ENCODE measurements at regions not wholly inside any gene's neighbourhood (a gene's known extent, or its start where the extent isn't known, plus 50 kb on each side); places are given as distances from the start of the nearest gene placed in this dataset.

GRCh38 chr4:13782231-13782630 is 154.7 kb upstream of the BOD1L1 start:
- TF ChIP-seq EZH2 (IDR thresholded peaks at IDR 0.05; ENCODE audit: low read length), result no peak
- TF ChIP-seq CTCF (optimal IDR thresholded peaks at IDR 0.05 in 1 of 3, IDR thresholded peaks at IDR 0.05 in 1 of 3, conservative IDR thresholded peaks at IDR 0.05 in 1 of 3; ENCODE audit: extremely low read depth in 1 of 3, insufficient read depth in 2 of 3, low read length in 3 of 3), result no peak
- dilution Hi-C loops (cut with MboI; ENCODE audit: extremely low pct_ligation_motif_present, low sequenced_read_pairs), result no loop called here
- no peaks in the 10 kb centered on the region for H3K27me3 ChIP-seq (ENCODE audit: control insufficient read depth, extremely low read depth, insufficient read depth, low read length)
- H3K4me1 ChIP-seq (ENCODE audit: control insufficient read depth, extremely low read depth, insufficient read depth, low read length), result peaks cover 14% of the 10 kb centered on the region
- no peak for DNase-seq (ENCODE audit: low read depth, low spot score)
- no peaks in the 10 kb centered on the region for H3K36me3 ChIP-seq (ENCODE audit: control insufficient read depth in 2 of 2, extremely low read depth in 1 of 2, insufficient read depth in 2 of 2, low read length in 2 of 2)
- no peak overlapping the region for H3K4me2 ChIP-seq (ENCODE audit: control insufficient read depth, extremely low read depth, insufficient read depth, low read depth, low read length)
- H2AFZ ChIP-seq (ENCODE audit: control insufficient read depth, low read length), result no peak overlapping the region
- no peak overlapping the region for H3K9ac ChIP-seq (ENCODE audit: control insufficient read depth, extremely low read depth, insufficient read depth, low read length)
- no peak overlapping the region for H3K27ac ChIP-seq (ENCODE audit: control insufficient read depth, insufficient read depth, low read length)
- H3K79me2 ChIP-seq (ENCODE audit: control insufficient read depth, insufficient read depth, low read length), result no peaks in the 10 kb centered on the region
- no peaks in the 10 kb centered on the region for H3K9me1 ChIP-seq (ENCODE audit: control insufficient read depth, extremely low read depth, insufficient read depth, low read length)
- H3K4me3 ChIP-seq (ENCODE audit: control insufficient read depth in 2 of 3, extremely low read depth in 1 of 3, insufficient read depth in 2 of 3, low read depth in 1 of 3, low read length in 3 of 3), result no peak overlapping the region
- H3K9me3 ChIP-seq (ENCODE audit: control insufficient read depth, low read depth, low read length), result no peaks in the 10 kb centered on the region
- H4K20me1 ChIP-seq (ENCODE audit: control insufficient read depth, extremely low read depth, insufficient read depth, low read length), result no peaks in the 10 kb centered on the region
- FAIRE-seq, result no peak

DNA sequence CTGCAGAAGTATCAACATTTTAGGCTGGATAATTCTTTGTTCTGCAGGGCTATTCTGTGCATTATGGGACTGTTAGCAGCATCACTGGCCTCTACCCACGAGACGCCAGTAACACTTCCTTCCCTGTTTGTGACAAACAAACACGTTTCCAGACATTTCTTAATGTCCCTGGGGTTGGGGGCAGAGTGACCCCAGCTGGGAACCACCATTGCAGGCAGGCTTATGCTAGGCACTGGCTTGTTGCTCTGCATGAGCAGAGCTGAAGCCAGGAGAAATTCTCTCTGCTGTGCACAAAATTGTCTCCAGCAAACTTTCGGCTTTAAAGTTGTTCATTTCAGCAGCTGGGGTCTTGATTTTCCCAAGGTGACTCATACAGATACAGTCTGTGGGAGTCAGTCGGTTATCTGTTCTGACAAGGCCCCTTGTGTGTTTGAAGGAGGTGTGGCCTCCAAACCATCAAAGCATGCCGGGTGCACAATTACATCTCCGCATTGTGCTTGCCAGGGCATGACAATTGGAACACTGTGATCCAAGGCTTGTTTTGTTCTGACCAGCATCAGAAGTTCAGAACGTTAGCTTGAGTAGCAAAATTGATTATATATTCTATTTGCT is 156.4 kb upstream of the BOD1L1 start:
- no peak for DNase-seq (ENCODE audit: low read depth, low spot score)
- no peaks in the 10 kb centered on the region for H4K20me1 ChIP-seq (ENCODE audit: control insufficient read depth, extremely low read depth, insufficient read depth, low read length)
- dilution Hi-C loops (cut with MboI; ENCODE audit: extremely low pct_ligation_motif_present, low sequenced_read_pairs), result no loop called here
- peak overlapping the region; percentile 23 for H3K27ac ChIP-seq (ENCODE audit: control insufficient read depth, insufficient read depth, low read length)
- no peaks in the 10 kb centered on the region for H3K9me3 ChIP-seq (ENCODE audit: control insufficient read depth, low read depth, low read length)
- peak; percentile 83 for FAIRE-seq
- H3K36me3 ChIP-seq (ENCODE audit: control insufficient read depth in 2 of 2, extremely low read depth in 1 of 2, insufficient read depth in 2 of 2, low read length in 2 of 2), result no peaks in the 10 kb centered on the region
- H3K4me2 ChIP-seq (ENCODE audit: control insufficient read depth, extremely low read depth, insufficient read depth, low read depth, low read length), result peak overlapping the region; percentile 74
- H3K4me1 ChIP-seq (ENCODE audit: control insufficient read depth, extremely low read depth, insufficient read depth, low read length), result peaks cover 14% of the 10 kb centered on the region
- H3K4me3 ChIP-seq (ENCODE audit: control insufficient read depth in 2 of 3, extremely low read depth in 1 of 3, insufficient read depth in 2 of 3, low read depth in 1 of 3, low read length in 3 of 3), result peak overlapping the region in 1 of 3 experiments; percentile 36
- H3K79me2 ChIP-seq (ENCODE audit: control insufficient read depth, insufficient read depth, low read length), result no peaks in the 10 kb centered on the region
- no peaks in the 10 kb centered on the region for H3K27me3 ChIP-seq (ENCODE audit: control insufficient read depth, extremely low read depth, insufficient read depth, low read length)
- peak overlapping the region; percentile 56 for H2AFZ ChIP-seq (ENCODE audit: control insufficient read depth, low read length)
- H3K9me1 ChIP-seq (ENCODE audit: control insufficient read depth, extremely low read depth, insufficient read depth, low read length), result no peaks in the 10 kb centered on the region
- TF ChIP-seq CTCF (optimal IDR thresholded peaks at IDR 0.05 in 1 of 3, IDR thresholded peaks at IDR 0.05 in 1 of 3, conservative IDR thresholded peaks at IDR 0.05 in 1 of 3; ENCODE audit: extremely low read depth in 1 of 3, insufficient read depth in 2 of 3, low read length in 3 of 3), result no peak
- TF ChIP-seq EZH2 (IDR thresholded peaks at IDR 0.05; ENCODE audit: low read length), result no peak
- no peak overlapping the region for H3K9ac ChIP-seq (ENCODE audit: control insufficient read depth, extremely low read depth, insufficient read depth, low read length)
